ENCODE measurements at regions not wholly inside any gene's neighbourhood (a gene's known extent, or its start where the extent isn't known, plus 50 kb on each side); places are given as distances from the start of the nearest gene placed in this dataset.

DNA sequence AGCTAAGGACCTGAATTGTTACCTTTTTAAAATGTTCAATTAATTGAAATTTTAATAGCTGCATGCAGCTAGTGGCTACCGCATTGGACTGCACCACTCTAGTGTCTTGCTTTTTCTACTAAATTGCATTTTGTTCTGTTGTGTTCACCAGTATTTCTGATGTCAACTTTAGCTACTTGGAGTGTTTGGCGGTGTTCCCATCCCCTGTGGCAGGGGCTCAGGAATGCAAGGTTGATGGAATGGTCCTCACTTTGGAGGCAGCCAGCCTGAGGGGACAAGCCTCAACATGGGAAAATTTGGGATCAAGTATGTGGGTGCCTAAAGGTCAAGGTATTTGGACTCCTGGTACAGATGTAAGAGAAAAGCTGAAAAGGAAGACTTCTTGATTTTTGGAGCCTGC, 194.6 kb upstream of the PRNP start:
- no peak for TF ChIP-seq EP300 (IDR thresholded peaks at IDR 0.05)
- TF ChIP-seq, protein P1, sequence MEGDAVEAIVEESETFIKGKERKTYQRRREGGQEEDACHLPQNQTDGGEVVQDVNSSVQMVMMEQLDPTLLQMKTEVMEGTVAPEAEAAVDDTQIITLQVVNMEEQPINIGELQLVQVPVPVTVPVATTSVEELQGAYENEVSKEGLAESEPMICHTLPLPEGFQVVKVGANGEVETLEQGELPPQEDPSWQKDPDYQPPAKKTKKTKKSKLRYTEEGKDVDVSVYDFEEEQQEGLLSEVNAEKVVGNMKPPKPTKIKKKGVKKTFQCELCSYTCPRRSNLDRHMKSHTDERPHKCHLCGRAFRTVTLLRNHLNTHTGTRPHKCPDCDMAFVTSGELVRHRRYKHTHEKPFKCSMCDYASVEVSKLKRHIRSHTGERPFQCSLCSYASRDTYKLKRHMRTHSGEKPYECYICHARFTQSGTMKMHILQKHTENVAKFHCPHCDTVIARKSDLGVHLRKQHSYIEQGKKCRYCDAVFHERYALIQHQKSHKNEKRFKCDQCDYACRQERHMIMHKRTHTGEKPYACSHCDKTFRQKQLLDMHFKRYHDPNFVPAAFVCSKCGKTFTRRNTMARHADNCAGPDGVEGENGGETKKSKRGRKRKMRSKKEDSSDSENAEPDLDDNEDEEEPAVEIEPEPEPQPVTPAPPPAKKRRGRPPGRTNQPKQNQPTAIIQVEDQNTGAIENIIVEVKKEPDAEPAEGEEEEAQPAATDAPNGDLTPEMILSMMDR (IDR thresholded peaks at IDR 0.05), result no peak
- no peak for TF ChIP-seq POLR2A (IDR thresholded peaks at IDR 0.05)
